GM12878 (cell line): ENCODE measurements at regions not wholly inside any gene's neighbourhood (a gene's known extent, or its start where the extent isn't known, plus 50 kb on each side); places are given as distances from the start of the nearest gene placed in this dataset.
"Not testable (repeated sequence)": the region's sequence is repeated elsewhere in the genome, so short reads cannot be mapped to it uniquely, and the experiment has no call there.

Experiments used
- ATF3 ChIP-seq: IDR thresholded peaks from 2 replicates; pipeline ENCODE4 v1.6.1; 2011; ENCODE audit warnings: low read depth, mild to moderate bottlenecking, low read length, moderate library complexity, borderline replicate concordance; ENCODE audit errors: extremely low read depth
- CTCF ChIP-seq, 3 experiments: IDR thresholded peaks in 2 of 3; conservative IDR thresholded peaks in 1 of 3; 2 replicates each; pipeline ENCODE4 v1.5.1; 2011; ENCODE audit warnings: low read depth in 3 of 3, low read length in 3 of 3, mild to moderate bottlenecking in 3 of 3, control low read depth in 2 of 3, moderate library complexity in 2 of 3, inconsistent platforms in 1 of 3, mixed read lengths in 1 of 3; ENCODE audit not compliant: control insufficient read depth in 2 of 3, insufficient read depth in 1 of 3; ENCODE audit errors: extremely low read depth in 1 of 3
- EP300 ChIP-seq, 2 experiments: fragments of 150-350 bp in 1 of 2; IDR thresholded peaks; 2 replicates each; pipeline ENCODE4 v1.6.1; 2011 to 2012; ENCODE audit warnings: low read depth in 2 of 2, low read length in 2 of 2, borderline replicate concordance in 1 of 2, improper control_type of control experiment in 1 of 2, inconsistent platforms in 1 of 2; ENCODE audit not compliant: control insufficient read depth in 1 of 2
- MYB ChIP-seq: fragments of 150-350 bp; IDR thresholded peaks from 2 replicates; pipeline ENCODE4 v1.6.1; 2014; ENCODE audit warnings: mild to moderate bottlenecking, low read depth, low read length, borderline replicate concordance
- TCF7 ChIP-seq: IDR thresholded peaks from 2 replicates; pipeline ENCODE4 v1.6.1; 2014; ENCODE audit warnings: antibody characterized with exemption, borderline replicate concordance

- not testable (repeated sequence) for TF ChIP-seq TCF7; CTCF (IDR thresholded peaks at IDR 0.05 in 2 of 3, conservative IDR thresholded peaks at IDR 0.05 in 1 of 3; ENCODE audit: control insufficient read depth in 2 of 3, extremely low read depth in 1 of 3, insufficient read depth in 1 of 3, low read depth in 3 of 3, low read length in 3 of 3); EP300 (IDR thresholded peaks at IDR 0.05; ENCODE audit: borderline replicate concordance in 1 of 2, control insufficient read depth in 1 of 2, low read depth in 2 of 2, low read length in 2 of 2); MYB; ATF3
Measured at GRCh38 chr13:54572037-54572436, 1543.4 kb downstream of the OLFM4 start.
